Natural killer cell (primary cell): ENCODE measurements at regions not wholly inside any gene's neighbourhood (a gene's known extent, or its start where the extent isn't known, plus 50 kb on each side); places are given as distances from the start of the nearest gene placed in this dataset.

Source experiments
- ATAC-seq, 3 donors: fragments of 150-1000 bp in 2 of 3; fragments of 200-7000 bp in 1 of 3; cut with Tn5 transposase; 1 replicate in 1 of 3; 2 replicates in 2 of 3; pipeline ENCODE4 v1.10.0; 2021; ENCODE audit warnings: mild to moderate bottlenecking in 2 of 3, moderate library complexity in 2 of 3
- DNase-seq, 2 donors: peaks; one replicate each; pipeline versions ENCODE4 v3.0.0 to v3.0.0-alpha.2; 2013 to 2021; ENCODE audit warnings: mixed read lengths in 1 of 2
- H3K27ac ChIP-seq: one replicate; pipeline ENCODE4 v1.5.1; 2013; ENCODE audit warnings: mild to moderate bottlenecking, low read length
- H3K27me3 ChIP-seq: one replicate; pipeline ENCODE4 v1.6.1; 2013; ENCODE audit warnings: low read length; ENCODE audit not compliant: control insufficient read depth, insufficient read depth
- H3K36me3 ChIP-seq: one replicate; pipeline ENCODE4 v1.6.1; 2013; ENCODE audit warnings: low read length; ENCODE audit not compliant: control insufficient read depth, insufficient read depth
- H3K4me1 ChIP-seq: one replicate; pipeline ENCODE4 v1.6.1; 2013; ENCODE audit warnings: low read length; ENCODE audit not compliant: control insufficient read depth, insufficient read depth
- H3K4me3 ChIP-seq: one replicate; pipeline ENCODE4 v1.5.1; 2013; ENCODE audit warnings: low read length
- H3K9me3 ChIP-seq: one replicate; pipeline ENCODE4 v1.6.1; 2013; ENCODE audit warnings: low read length; ENCODE audit not compliant: control insufficient read depth, insufficient read depth
- H3K27ac Mint-ChIP-seq, 2 donors: one replicate each; pipeline ENCODE4 v1.8.0; 2022; ENCODE audit warnings: mild to moderate bottlenecking in 2 of 2, mixed read lengths in 2 of 2, moderate library complexity in 1 of 2
- H3K27me3 Mint-ChIP-seq, 2 donors: one replicate each; pipeline ENCODE4 v1.8.0; 2022; ENCODE audit warnings: low read depth in 2 of 2, mixed read lengths in 2 of 2
- H3K36me3 Mint-ChIP-seq: one replicate; pipeline ENCODE4 v1.8.0; 2022; ENCODE audit warnings: mixed read lengths
- H3K4me1 Mint-ChIP-seq, 2 donors: one replicate each; pipeline ENCODE4 v1.8.0; 2022; ENCODE audit warnings: mixed read lengths in 2 of 2
- H3K4me3 Mint-ChIP-seq: one replicate; pipeline ENCODE4 v1.8.0; 2022; ENCODE audit warnings: mild to moderate bottlenecking, moderate library complexity, mixed read lengths
- H3K9me3 Mint-ChIP-seq, 2 donors: one replicate each; pipeline ENCODE4 v1.8.0; 2022; ENCODE audit warnings: mixed read lengths in 2 of 2
- WGBS: methylation state at CpG from one replicate; pipeline ENCODE4 v1.1.7; 2013; ENCODE audit warnings: missing lambda C conversion rate; ENCODE audit not compliant: insufficient coverage; 5-methylcytosine and 5-hydroxymethylcytosine counted together
- intact Hi-C: fragments of 100-400 bp; cut with micrococcal nuclease; formaldehyde crosslinking; loops from one replicate; pipeline ENCODE4 v1.14.2; 2022
- TF ChIP-seq, protein P1 (sequence below): fragments of 200-600 bp; IDR thresholded peaks from one replicate; pipeline ENCODE4 v1.8.0; 2022; ENCODE audit warnings: antibody characterized with exemption

DNA sequence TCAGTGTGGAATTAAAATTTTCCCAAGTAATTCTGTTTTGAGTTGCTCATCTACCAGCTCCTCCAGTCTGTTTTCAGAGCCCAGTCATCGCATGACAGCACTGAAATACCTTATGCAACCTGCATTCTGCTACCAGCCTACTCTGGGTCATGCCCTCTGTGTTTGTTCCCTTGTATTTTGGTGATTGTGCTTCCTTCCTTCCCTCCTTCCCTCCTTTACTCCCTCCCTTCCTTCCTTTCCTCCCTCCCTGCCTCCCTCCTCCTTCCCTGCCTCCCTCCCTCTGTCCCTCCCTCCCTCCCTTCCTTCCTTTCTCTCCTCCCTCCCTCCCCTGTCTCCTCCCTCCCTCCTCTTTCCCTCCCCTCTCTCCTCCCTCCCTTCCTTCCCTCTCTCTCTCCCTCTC lies 289.6 kb downstream of the CDH2 start:
- DNase-seq (no peak), ATAC-seq (no peak)
- peaks cover 2 to 6% of the 10 kb centered on the region in 2 donors for H3K9me3 Mint-ChIP-seq
- Histone ChIP-seq H3K4me3 (no peak overlapping the region), H3K9me3 (no peaks in the 10 kb centered on the region), H3K4me1 (no peaks in the 10 kb centered on the region), H3K27ac (no peak overlapping the region), H3K36me3 (no peaks in the 10 kb centered on the region), H3K27me3 (no peaks in the 10 kb centered on the region)
- 90% methylated on average over 1 of the region's 1 CpG for whole genome bisulfite sequencing
- H3K4me1 Mint-ChIP-seq: no peaks in the 10 kb centered on the region
- TF ChIP-seq, protein P1, sequence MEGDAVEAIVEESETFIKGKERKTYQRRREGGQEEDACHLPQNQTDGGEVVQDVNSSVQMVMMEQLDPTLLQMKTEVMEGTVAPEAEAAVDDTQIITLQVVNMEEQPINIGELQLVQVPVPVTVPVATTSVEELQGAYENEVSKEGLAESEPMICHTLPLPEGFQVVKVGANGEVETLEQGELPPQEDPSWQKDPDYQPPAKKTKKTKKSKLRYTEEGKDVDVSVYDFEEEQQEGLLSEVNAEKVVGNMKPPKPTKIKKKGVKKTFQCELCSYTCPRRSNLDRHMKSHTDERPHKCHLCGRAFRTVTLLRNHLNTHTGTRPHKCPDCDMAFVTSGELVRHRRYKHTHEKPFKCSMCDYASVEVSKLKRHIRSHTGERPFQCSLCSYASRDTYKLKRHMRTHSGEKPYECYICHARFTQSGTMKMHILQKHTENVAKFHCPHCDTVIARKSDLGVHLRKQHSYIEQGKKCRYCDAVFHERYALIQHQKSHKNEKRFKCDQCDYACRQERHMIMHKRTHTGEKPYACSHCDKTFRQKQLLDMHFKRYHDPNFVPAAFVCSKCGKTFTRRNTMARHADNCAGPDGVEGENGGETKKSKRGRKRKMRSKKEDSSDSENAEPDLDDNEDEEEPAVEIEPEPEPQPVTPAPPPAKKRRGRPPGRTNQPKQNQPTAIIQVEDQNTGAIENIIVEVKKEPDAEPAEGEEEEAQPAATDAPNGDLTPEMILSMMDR: no peak
- intact Hi-C loops: no loop called here
- H3K4me3 Mint-ChIP-seq: no peak overlapping the region
- H3K27me3 Mint-ChIP-seq: no peaks in the 10 kb centered on the region
- no peaks in the 10 kb centered on the region for H3K36me3 Mint-ChIP-seq
- H3K27ac Mint-ChIP-seq: no peak overlapping the region

DNA sequence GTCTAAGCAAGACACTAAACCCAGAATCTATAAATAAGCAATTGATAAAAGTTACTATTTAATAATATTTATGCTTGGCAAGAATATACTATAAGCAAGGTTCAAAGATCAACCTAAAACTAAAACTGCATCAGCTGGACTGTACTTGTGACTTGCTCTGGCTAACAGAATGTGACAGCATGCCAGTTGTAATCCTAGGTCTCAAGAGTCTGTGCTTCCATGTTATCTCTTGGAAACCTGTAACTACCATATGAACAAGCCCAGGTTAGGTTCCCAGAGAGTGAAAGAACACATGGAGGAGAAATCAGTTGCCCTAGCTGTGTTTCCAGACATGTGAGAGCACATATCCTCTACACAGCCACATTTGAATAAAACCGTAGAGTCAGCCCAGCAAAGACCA lies 297.4 kb downstream of the CDH2 start:
- H3K27me3 Mint-ChIP-seq: no peaks in the 10 kb centered on the region
- no peak for DNase-seq
- no peaks in the 10 kb centered on the region for H3K27me3 ChIP-seq
- intact Hi-C loops: no loop called here
- no peaks in the 10 kb centered on the region for H3K4me1 ChIP-seq
- no peak overlapping the region for H3K27ac Mint-ChIP-seq
- peaks cover 7 to 13% of the 10 kb centered on the region in 2 donors for H3K9me3 Mint-ChIP-seq
- TF ChIP-seq, protein P1: no peak
- H3K4me3 Mint-ChIP-seq: no peak overlapping the region
- no peaks in the 10 kb centered on the region for H3K4me1 Mint-ChIP-seq
- WGBS: 87% methylated on average over 1 of the region's 1 CpG
- H3K36me3 ChIP-seq: no peaks in the 10 kb centered on the region
- ATAC-seq: no peak
- H3K4me3 ChIP-seq: no peak overlapping the region
- no peak overlapping the region for H3K27ac ChIP-seq
- H3K9me3 ChIP-seq: no peaks in the 10 kb centered on the region
- H3K36me3 Mint-ChIP-seq: no peaks in the 10 kb centered on the region

DNA sequence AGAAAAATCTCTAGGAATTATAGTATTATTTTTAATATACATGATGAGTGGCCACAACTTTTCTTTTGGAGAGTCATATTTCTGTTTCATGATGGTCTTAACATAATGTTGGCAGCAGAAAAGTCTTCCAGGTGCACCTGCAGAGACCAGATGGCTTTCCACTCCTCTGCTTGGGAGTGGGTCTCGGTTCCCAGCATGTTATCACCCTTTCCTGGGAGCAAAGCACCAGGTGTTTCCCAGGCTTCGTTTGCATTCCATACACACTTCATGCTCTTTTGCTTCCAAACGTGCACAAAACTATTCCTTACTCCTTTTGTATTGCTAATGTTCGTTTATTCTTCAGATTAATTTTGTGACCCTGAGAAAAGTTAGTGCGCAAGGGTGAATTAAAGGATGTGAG lies 305.2 kb downstream of the CDH2 start:
- no peak for ATAC-seq
- no peak overlapping the region for H3K27ac ChIP-seq
- no peaks in the 10 kb centered on the region for H3K27me3 ChIP-seq
- 64% methylated on average over 5 of the region's 5 CpGs for WGBS
- no peaks in the 10 kb centered on the region for H3K4me1 Mint-ChIP-seq
- H3K36me3 Mint-ChIP-seq: no peaks in the 10 kb centered on the region
- no peaks in the 10 kb centered on the region for H3K36me3 ChIP-seq
- no peak for DNase-seq
- peaks cover 7 to 13% of the 10 kb centered on the region in 2 donors for H3K9me3 Mint-ChIP-seq
- H3K9me3 ChIP-seq: no peaks in the 10 kb centered on the region
- TF ChIP-seq, protein P1: no peak
- H3K27ac Mint-ChIP-seq: no peak overlapping the region
- H3K4me3 Mint-ChIP-seq: no peak overlapping the region
- intact Hi-C loops: no loop called here
- H3K4me3 ChIP-seq: no peak overlapping the region
- no peaks in the 10 kb centered on the region for H3K27me3 Mint-ChIP-seq
- no peaks in the 10 kb centered on the region for H3K4me1 ChIP-seq

DNA sequence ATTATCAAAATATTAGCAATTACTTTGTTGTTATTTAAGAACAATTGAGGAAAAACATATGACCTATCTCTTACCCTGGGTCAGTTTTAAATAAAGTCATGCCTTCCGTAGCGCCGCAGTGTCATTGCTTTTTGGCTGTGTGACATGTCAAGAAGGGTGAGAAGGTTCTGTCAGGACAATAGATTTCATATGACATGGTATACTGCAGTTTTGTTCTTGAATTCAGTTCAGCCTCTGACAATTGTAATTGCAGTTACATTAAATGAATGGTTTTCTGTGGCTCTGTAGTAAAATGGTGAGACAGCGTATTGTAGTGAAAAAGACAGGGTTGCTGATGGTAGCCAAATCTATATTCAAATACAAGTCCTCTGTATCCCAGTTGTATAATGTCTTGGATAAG lies 307.2 kb downstream of the CDH2 start:
- TF ChIP-seq, protein P1: no peak
- no peak overlapping the region for H3K4me3 ChIP-seq
- no peak overlapping the region for H3K4me3 Mint-ChIP-seq

More for the DNA sequence above, 307.2 kb downstream of the CDH2 start:
- Mint-ChIP-seq H3K4me1 (no peaks in the 10 kb centered on the region), H3K36me3 (no peaks in the 10 kb centered on the region), H3K9me3 (peaks cover 12 to 16% of the 10 kb centered on the region in 2 donors), H3K27me3 (no peaks in the 10 kb centered on the region), H3K27ac (no peak overlapping the region)
- Histone ChIP-seq H3K27ac (no peak overlapping the region), H3K4me1 (no peaks in the 10 kb centered on the region), H3K36me3 (no peaks in the 10 kb centered on the region), H3K9me3 (no peaks in the 10 kb centered on the region), H3K27me3 (no peaks in the 10 kb centered on the region)
- intact Hi-C loops: no loop called here
- DNase-seq (no peak), ATAC-seq (no peak)
- 92% methylated on average over 3 of the region's 4 CpGs for WGBS
